Neuronal stem cell (in vitro differentiated cells): ENCODE measurements at regions not wholly inside any gene's neighbourhood (a gene's known extent, or its start where the extent isn't known, plus 50 kb on each side); places are given as distances from the start of the nearest gene placed in this dataset.

Experiments
- DNase-seq: peaks from one replicate; pipeline ENCODE4 v3.0.0-alpha.2; 2013; ENCODE audit warnings: low spot score
- H2AFZ ChIP-seq: one replicate; pipeline ENCODE4 v1.6.1; 2013; ENCODE audit warnings: mild to moderate bottlenecking, low read length, inconsistent platforms
- H2AK5ac ChIP-seq: 2 replicates; pipeline ENCODE4 v1.6.1; 2013; ENCODE audit warnings: low read depth, mild to moderate bottlenecking, inconsistent platforms, low read length, moderate library complexity, mixed read lengths
- H2BK120ac ChIP-seq: 2 replicates; pipeline ENCODE4 v1.6.1; 2013; ENCODE audit warnings: low read depth, mild to moderate bottlenecking, inconsistent platforms, low read length, moderate library complexity, mixed read lengths
- H2BK12ac ChIP-seq: one replicate; pipeline ENCODE4 v1.6.1; 2013; ENCODE audit warnings: low read length, inconsistent platforms
- H2BK15ac ChIP-seq: 2 replicates; pipeline ENCODE4 v1.6.1; 2013; ENCODE audit warnings: mild to moderate bottlenecking, low read length, inconsistent platforms, mixed read lengths
- H2BK5ac ChIP-seq: one replicate; pipeline ENCODE4 v1.6.1; 2013; ENCODE audit warnings: inconsistent platforms, mild to moderate bottlenecking, low read length, moderate library complexity
- H3K14ac ChIP-seq: one replicate; pipeline ENCODE4 v1.6.1; 2013; ENCODE audit warnings: low read length, inconsistent platforms
- H3K18ac ChIP-seq: 2 replicates; pipeline ENCODE4 v1.6.1; 2013; ENCODE audit warnings: low read length, inconsistent platforms
- H3K23ac ChIP-seq: 2 replicates; pipeline ENCODE4 v1.6.1; 2013; ENCODE audit warnings: low read depth, mild to moderate bottlenecking, mixed read lengths, low read length, inconsistent platforms; ENCODE audit not compliant: poor library complexity
- H3K27ac ChIP-seq: replicated peaks from 3 replicates; pipeline ENCODE4 v1.5.1; 2013; ENCODE audit warnings: low read length, inconsistent platforms
- H3K27me3 ChIP-seq, 3 experiments: 2 replicates each; pipeline ENCODE4 v1.6.1; 2013; ENCODE audit warnings: low read length in 3 of 3, mild to moderate bottlenecking in 2 of 3, inconsistent platforms in 1 of 3, low read depth in 1 of 3, mixed read lengths in 1 of 3, moderate library complexity in 1 of 3; ENCODE audit not compliant: control insufficient read depth in 3 of 3, insufficient read depth in 3 of 3
- H3K36me3 ChIP-seq, 2 donors: replicated peaks in 1 of 2; 2 replicates each; pipeline ENCODE4 v1.6.1; 2013; ENCODE audit warnings: low read length in 2 of 2; ENCODE audit not compliant: control insufficient read depth in 2 of 2, insufficient read depth in 2 of 2
- H3K4ac ChIP-seq: 2 replicates; pipeline ENCODE4 v1.6.1; 2013; ENCODE audit warnings: inconsistent platforms, mild to moderate bottlenecking, low read length, moderate library complexity
- H3K4me1 ChIP-seq, 2 donors: 1 replicate in 1 of 2; 2 replicates in 1 of 2; pipeline ENCODE4 v1.6.1; 2013; ENCODE audit warnings: low read length in 2 of 2, low read depth in 1 of 2; ENCODE audit not compliant: control insufficient read depth in 2 of 2, insufficient read depth in 1 of 2
- H3K4me2 ChIP-seq: one replicate; pipeline ENCODE4 v1.6.1; 2013; ENCODE audit warnings: mild to moderate bottlenecking, low read length, inconsistent platforms; ENCODE audit not compliant: insufficient read depth, poor library complexity, severe bottlenecking
- H3K4me3 ChIP-seq, 2 donors: 2 replicates each; pipeline ENCODE4 v1.5.1; 2013; ENCODE audit warnings: low read length in 2 of 2, mild to moderate bottlenecking in 2 of 2, inconsistent platforms in 1 of 2, moderate library complexity in 1 of 2
- H3K79me1 ChIP-seq: one replicate; pipeline ENCODE4 v1.6.1; 2013; ENCODE audit warnings: low read depth, mild to moderate bottlenecking, inconsistent platforms, low read length, moderate library complexity
- H3K9ac ChIP-seq: one replicate; pipeline ENCODE4 v1.6.1; 2013; ENCODE audit warnings: mild to moderate bottlenecking, low read depth, low read length, inconsistent platforms; ENCODE audit not compliant: poor library complexity
- H3K9me3 ChIP-seq, 2 donors: replicated peaks in 1 of 2; 2 replicates each; pipeline versions ENCODE3 to v1.6.1; 2013; ENCODE audit warnings: low read length in 2 of 2, mild to moderate bottlenecking in 2 of 2, inconsistent platforms in 1 of 2, low read depth in 1 of 2, mixed read lengths in 1 of 2, moderate library complexity in 1 of 2; ENCODE audit not compliant: control insufficient read depth in 2 of 2, insufficient read depth in 1 of 2
- H4K8ac ChIP-seq: one replicate; pipeline ENCODE4 v1.6.1; 2013; ENCODE audit warnings: low read depth, mild to moderate bottlenecking, inconsistent platforms, low read length, moderate library complexity
- H4K91ac ChIP-seq: one replicate; pipeline ENCODE4 v1.6.1; 2013; ENCODE audit warnings: low read length, low read depth, mild to moderate bottlenecking, inconsistent platforms; ENCODE audit not compliant: poor library complexity
- WGBS, 2 donors: extraction: QIAGEN DNeasy Blood & Tissue Kit; methylation state at CpG; one replicate each; pipeline ENCODE4 v1.1.7; 2013; ENCODE audit warnings: missing lambda C conversion rate in 2 of 2, mixed read lengths in 1 of 2; ENCODE audit not compliant: insufficient read length in 2 of 2, insufficient replicate concordance in 1 of 2; ENCODE audit errors: extremely low coverage in 2 of 2; 5-methylcytosine and 5-hydroxymethylcytosine counted together

DNA sequence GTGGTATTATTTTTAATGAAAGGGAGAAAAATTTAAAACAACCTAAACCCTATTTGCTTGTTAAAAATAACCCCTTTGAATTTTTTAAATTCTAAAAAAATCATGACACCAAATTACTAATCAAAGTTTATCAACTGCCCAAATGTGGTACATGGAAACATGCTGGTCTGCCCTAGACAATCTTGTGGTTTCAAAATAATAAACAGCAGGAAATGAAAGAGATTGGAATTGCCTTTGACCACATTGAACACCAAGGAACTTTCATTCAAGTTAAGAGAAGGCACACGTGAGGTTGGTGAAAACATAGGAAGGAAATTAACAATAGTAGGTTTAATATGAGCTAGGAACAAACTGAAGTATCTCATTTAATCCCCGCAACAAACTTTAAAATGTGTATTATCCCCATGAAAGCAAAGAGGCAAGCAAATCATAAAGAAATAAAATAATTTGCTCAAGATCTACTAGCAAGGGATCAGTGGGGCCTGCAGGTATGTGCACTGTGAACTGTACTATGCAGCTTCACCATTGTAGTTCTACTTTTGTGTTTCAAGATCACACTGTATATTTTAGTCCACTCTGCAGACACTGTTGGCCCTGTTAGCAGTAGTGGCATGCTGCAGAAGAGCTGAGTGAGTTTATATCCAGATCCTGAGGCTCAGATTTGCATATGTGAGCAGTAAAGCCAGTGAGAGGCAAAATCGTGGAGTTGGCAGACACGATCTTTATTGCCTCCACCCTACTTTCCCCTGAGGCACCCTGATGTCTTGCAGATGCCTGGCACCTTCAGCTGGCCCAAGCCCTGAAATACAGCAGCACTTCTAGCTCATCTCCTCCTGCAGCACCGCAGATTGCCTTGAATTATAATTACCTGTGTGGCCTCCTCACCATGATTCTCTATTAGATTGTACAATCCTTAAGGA lies 157.8 kb upstream of the TENT5A start:
- H4K91ac ChIP-seq, result no peak overlapping the region
- WGBS, 2 donors, result no CpG with 5 or more reads among the region's 5 CpGs
- H2BK120ac ChIP-seq, result no peak overlapping the region
- H3K18ac ChIP-seq, result no peak overlapping the region
- no peak overlapping the region for H3K27ac ChIP-seq
- no peak overlapping the region for H3K4ac ChIP-seq
- no peak overlapping the region for H2AFZ ChIP-seq
- H2BK15ac ChIP-seq, result no peak overlapping the region
- no peak overlapping the region for H3K23ac ChIP-seq
- H2BK12ac ChIP-seq, result no peak overlapping the region
- no peak overlapping the region for H2AK5ac ChIP-seq
- no peak for DNase-seq
- H3K14ac ChIP-seq, result no peak overlapping the region
- no peak overlapping the region for H4K8ac ChIP-seq
- H2BK5ac ChIP-seq, result no peak overlapping the region
- H3K9ac ChIP-seq, result no peak overlapping the region
- H3K79me1 ChIP-seq, result no peaks in the 10 kb centered on the region
- no peaks in the 10 kb centered on the region for H3K36me3 ChIP-seq
- no peak overlapping the region for H3K4me3 ChIP-seq
- H3K4me1 ChIP-seq, result no peaks in the 10 kb centered on the region
- no peak overlapping the region for H3K4me2 ChIP-seq
- H3K27me3 ChIP-seq, result no peaks in the 10 kb centered on the region
- no peaks in the 10 kb centered on the region for H3K9me3 ChIP-seq

- H3K14ac ChIP-seq, result no peak overlapping the region
- no peak for DNase-seq
- H3K4me2 ChIP-seq, result no peak overlapping the region
- H4K8ac ChIP-seq, result no peak overlapping the region
- no peak overlapping the region for H2BK12ac ChIP-seq
- H3K4me1 ChIP-seq, result no peaks in the 10 kb centered on the region
- no peaks in the 10 kb centered on the region for H3K9me3 ChIP-seq
- H3K27me3 ChIP-seq, result no peaks in the 10 kb centered on the region
- no peak overlapping the region for H3K23ac ChIP-seq
- H3K27ac ChIP-seq, result no peak overlapping the region
- no CpG with 5 or more reads among the region's 2 CpGs for WGBS, 2 donors
- no peak overlapping the region for H3K18ac ChIP-seq
- no peaks in the 10 kb centered on the region for H3K36me3 ChIP-seq
- H2BK5ac ChIP-seq, result no peak overlapping the region
- no peak overlapping the region for H3K4ac ChIP-seq
- H2AK5ac ChIP-seq, result no peak overlapping the region
- H2BK120ac ChIP-seq, result no peak overlapping the region
- H3K9ac ChIP-seq, result no peak overlapping the region
- no peak overlapping the region for H2BK15ac ChIP-seq
- H3K4me3 ChIP-seq, result no peak overlapping the region
- H3K79me1 ChIP-seq, result no peaks in the 10 kb centered on the region
- no peak overlapping the region for H2AFZ ChIP-seq
- H4K91ac ChIP-seq, result no peak overlapping the region
These were observed 156.7 kb upstream of the TENT5A start for GRCh38 chr6:81909162-81909561.

- no peak for DNase-seq
- H2BK120ac ChIP-seq, result no peak overlapping the region
- WGBS, 2 donors, result no CpG with 5 or more reads among the region's 2 CpGs
These were observed 154.3 kb upstream of the TENT5A start for GRCh38 chr6:81906709-81907204.

DNA sequence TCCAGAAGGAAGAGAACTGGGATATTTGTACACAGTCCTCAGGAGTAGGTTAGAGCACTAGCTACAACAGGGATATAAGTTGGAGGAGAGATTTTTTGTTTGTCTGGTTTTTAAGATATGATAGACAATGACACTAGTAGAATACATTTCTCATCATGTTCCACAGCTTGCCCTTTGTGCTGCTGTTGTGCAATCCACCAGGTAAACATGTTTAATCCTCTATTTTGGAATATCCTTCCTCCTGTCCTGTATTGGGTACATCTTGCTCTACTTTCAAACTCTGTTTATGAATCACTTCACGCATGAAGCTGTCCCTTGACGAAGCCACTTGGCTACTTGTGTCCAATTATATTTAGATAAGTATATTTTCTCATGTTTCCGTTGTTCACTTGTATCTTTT lies 153.6 kb upstream of the TENT5A start:
- Histone ChIP-seq H4K91ac (no peak overlapping the region), H3K23ac (no peak overlapping the region), H2BK12ac (no peak overlapping the region), H2BK5ac (no peak overlapping the region), H2BK15ac (no peak overlapping the region), H2BK120ac (no peak overlapping the region), H3K36me3 (no peaks in the 10 kb centered on the region), H3K4me2 (no peak overlapping the region), H3K27ac (no peak overlapping the region), H3K9me3 (no peaks in the 10 kb centered on the region), H3K4me1 (no peaks in the 10 kb centered on the region), H3K79me1 (no peaks in the 10 kb centered on the region), H2AFZ (no peak overlapping the region), H3K4ac (no peak overlapping the region), H3K27me3 (no peaks in the 10 kb centered on the region), H3K9ac (no peak overlapping the region), H3K14ac (no peak overlapping the region), H3K18ac (no peak overlapping the region), H2AK5ac (no peak overlapping the region), H4K8ac (no peak overlapping the region), H3K4me3 (no peak overlapping the region)
- DNase-seq, result no peak
- WGBS, 2 donors, result no CpG with 5 or more reads among the region's 3 CpGs

More at GRCh38 chr6:81906709-81907204, 154.3 kb upstream of the TENT5A start:
- Histone ChIP-seq H2BK12ac (no peak overlapping the region), H2AK5ac (no peak overlapping the region), H3K4me2 (no peak overlapping the region), H3K4ac (no peak overlapping the region), H3K79me1 (no peaks in the 10 kb centered on the region), H3K27ac (no peak overlapping the region), H4K8ac (no peak overlapping the region), H3K14ac (no peak overlapping the region), H3K18ac (no peak overlapping the region), H3K23ac (no peak overlapping the region), H2BK5ac (no peak overlapping the region), H4K91ac (no peak overlapping the region), H3K9ac (no peak overlapping the region), H3K9me3 (no peaks in the 10 kb centered on the region), H3K27me3 (no peaks in the 10 kb centered on the region), H2BK15ac (no peak overlapping the region), H3K4me1 (no peaks in the 10 kb centered on the region), H3K4me3 (no peak overlapping the region), H3K36me3 (no peaks in the 10 kb centered on the region), H2AFZ (no peak overlapping the region)
